GM21528 (cell line): ENCODE measurements at regions not wholly inside any gene's neighbourhood (a gene's known extent, or its start where the extent isn't known, plus 50 kb on each side); places are given as distances from the start of the nearest gene placed in this dataset.

Experiments used
- ATAC-seq: cut with Tn5 transposase; IDR thresholded peaks from one replicate; pipeline ENCODE4 v1.9.1; 2021; ENCODE audit warnings: mild to moderate bottlenecking, moderate library complexity; ENCODE audit not compliant: unreplicated experiment, low FRiP score

DNA sequence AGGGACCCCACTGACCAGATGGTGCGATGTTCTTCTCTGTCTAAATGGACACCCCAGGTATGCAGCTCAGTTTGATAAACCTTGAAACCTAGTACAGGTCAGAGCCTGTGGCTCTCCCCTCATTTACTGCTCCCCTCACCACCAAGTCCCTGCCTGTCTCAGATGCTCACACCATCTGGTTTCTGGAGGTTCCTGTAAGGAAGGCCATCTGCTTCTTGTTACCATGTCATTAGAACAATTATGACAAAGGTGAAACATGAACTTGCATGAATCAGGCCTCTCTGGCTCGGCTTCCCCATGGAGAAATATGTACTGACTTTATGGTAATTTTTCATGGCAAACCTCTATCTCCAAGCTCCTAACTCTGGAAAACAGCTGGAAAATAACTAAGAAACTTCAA is 965.7 kb downstream of the UQCRFS1 start:
- ATAC-seq, result no peak

DNA sequence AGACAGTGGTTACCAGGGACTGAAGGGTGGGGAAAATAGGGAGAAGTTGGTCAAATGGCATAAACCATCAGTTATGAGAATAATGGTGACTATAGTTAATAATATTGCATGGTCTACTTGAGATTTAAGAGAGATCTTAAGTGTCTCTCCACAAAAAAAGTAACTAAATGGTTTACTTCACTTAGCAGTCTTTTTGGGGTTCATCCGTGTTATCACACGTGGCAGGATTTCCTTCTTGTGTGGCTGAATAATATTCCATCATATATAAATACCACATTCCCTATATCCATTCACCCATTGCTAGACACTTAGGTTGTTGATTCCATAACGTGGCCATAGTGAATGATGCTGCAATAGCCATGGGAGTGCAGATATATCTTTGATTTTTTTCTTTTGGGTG is 967.0 kb downstream of the UQCRFS1 start:
- no peak for ATAC-seq

DNA sequence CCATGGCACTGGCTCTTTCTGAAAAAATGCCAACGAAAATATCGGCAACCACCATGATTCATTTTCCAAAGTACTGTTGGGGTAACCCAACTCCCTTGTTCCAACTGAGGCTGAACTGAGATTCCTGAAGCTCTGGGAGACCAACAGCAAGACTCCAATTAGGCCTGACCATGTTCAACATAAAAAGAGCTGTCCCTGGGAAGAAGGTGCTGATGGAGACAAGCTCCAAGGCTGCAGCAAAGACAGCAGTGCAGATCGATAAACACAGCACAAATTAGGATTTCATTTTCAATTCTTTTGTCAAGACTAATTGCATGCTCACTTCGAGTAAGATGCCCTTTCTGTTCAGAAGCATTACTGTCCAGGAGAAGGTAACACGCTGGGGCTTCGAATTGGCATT is 968.0 kb downstream of the UQCRFS1 start:
- ATAC-seq, result no peak

DNA sequence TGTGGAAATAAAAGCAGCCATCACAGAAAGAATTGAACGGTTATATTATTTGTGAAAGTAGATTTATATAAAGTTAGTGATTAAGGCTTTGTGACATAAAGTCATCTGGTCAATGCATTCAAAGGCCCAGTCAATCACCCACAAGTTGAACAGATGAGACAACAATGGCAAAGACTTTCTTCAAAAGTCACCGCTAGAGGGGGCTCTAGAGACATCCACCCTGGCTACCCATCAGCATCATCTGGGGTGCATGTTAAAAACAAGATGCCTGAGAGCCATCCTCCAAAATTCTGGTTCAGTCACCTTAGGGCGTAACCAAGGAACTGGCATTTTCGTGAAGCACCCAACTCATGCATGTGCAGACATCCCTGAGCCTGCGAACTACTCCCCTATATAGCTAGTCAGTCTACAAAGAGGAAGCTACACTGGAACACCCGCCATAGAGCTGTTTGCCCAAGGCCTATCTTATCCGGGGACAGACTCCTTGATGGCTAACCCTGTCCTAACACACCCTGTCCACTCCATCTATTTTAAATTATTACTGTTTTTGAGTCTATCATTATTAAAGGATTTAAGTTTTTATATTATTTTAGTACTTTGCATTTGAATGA is 970.5 kb downstream of the UQCRFS1 start:
- no peak for ATAC-seq

DNA sequence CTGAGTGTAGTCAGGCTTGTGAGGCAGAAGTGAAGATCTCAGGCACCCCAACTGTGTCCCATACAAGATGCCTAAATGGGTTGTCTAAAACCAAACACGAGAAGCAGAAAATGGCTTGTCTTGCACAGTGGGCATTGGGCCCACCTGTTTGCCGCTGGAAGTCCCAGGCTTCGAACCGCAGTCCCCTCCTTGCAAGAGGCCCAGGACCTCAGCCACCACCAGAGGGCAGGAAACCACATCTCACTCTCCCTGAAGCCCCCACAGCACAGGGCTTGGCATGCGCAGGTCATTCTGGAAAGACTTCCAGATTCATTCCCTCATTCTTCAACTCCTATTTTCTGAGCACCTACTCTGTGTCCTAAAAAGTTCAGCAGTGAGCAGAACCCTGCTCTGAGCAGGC is 973.7 kb downstream of the UQCRFS1 start:
- ATAC-seq, result no peak

DNA sequence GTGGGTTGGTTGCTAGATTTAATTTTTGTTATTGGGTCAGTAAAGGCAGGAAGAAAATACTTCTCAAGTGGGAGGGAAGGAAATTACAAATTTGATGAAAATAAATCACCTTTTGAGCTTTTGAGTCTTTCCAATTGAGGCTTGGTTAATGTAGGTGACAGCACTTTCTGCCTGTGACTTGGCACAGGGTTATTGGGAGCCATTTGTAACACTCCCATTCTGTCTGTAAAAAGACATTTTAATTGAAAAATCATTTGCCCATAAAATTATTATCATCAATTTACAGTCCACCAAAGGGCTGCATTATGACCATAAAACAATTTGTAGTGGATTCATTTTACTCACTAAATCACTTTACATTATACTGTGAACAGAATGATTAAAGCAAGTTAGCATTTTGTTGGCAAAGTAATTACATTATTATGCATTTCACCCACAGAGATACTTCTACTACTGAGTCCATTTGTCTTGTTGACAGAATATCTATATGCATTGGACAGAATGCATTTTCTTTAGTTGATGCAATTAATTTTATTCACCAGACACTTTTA is 974.6 kb downstream of the UQCRFS1 start:
- ATAC-seq, result no peak

DNA sequence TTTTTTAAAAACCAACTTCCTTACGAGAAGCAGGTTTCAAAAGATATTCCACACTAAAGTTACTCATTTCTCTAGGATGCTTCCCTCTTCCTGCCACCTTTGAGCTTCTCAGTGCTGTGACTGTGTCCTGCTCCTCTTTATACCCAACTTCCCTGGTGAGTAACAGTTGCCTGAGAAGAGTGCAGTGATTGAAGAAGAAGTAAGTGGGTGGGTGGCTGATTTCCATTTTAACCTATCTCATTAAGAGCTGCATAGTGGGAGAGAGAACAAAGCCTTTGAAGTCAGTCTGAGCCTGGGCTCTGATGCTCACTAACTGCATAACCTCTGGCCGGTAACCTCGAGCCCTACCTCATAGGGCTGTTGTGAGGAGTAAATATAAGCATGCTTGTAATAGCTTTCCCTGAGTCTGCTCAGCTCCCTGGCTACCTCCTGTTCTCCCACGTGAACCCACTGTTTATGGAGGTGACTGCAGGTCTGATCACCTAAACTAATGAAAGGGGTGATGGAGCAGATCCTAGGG is 977.3 kb downstream of the UQCRFS1 start:
- ATAC-seq, result no peak

DNA sequence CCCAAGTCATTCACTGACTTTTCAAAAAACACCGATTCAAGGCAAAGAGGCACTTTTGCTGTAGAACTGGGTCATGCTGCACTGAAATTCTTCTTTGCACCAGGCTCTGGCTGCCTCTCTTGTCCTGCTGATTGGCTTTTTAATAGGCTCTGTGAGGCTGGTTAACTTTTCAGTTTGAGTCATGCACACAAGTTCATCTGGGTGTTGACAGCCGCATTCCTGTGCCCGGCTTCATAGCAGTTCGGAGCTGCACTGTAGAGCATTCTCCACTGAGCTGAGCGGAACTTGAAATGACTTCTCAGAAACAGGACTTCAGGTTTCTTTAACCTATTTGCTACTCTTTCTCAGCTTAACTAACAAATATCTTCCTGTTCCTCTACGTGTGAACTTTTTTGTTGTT is 978.3 kb downstream of the UQCRFS1 start:
- ATAC-seq, result no peak

DNA sequence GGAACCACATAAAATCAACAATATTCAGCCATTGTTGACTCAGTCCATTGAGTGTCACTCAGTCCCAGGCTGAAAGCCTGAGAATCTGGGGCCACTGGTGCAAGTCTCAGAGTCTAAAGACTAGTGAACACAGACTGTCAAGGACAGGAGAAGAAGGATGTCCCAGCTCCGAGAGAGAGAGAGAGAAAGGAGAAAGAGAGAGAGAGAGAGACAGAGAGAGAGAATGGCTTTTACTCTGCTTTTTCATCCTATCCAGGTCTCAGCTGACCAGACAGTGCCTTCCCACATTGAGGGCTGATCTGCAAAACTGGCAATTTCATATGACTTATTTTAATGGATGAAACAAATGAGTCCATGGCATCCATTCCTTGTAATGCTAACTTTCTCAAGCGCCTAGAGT is 984.1 kb downstream of the UQCRFS1 start:
- no peak for ATAC-seq

DNA sequence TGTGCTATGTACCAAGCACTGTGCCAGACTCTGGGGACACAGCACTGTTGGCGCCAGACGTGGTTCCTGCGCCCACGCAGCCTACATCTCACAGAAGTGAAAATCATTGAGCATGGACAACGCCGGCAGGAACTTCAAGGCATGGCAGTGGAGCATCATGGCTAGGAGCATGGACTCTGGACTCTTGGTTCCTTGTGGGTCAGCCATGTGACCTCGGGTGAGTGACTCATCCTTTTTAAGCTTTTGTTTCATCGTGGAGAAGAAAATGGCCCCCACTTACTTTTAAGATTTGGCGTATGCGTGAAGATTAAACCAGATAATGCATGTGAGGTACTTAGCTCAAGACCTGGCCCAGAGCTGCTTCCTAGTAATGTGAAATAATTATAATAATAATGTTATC is 988.5 kb downstream of the UQCRFS1 start:
- ATAC-seq, result no peak

DNA sequence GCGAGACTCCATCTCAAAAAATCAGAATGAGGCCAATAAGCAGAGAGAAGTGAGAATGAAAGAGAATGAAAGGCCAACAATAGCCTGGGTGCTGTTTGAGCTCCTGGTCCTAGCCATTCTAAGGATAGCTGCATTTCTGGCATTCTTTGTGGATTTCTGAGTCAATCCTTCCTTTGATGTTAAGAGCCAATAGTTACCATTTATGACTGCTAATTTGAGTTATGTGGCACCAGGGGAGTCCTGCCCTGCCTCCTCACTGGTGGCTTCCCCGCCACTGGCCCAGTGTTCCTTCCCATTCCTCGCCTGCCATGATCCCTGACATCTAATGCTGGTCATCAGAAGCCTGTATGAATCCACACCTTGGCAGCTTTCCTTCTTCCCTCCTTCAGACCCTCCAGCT is 991.2 kb downstream of the UQCRFS1 start:
- no peak for ATAC-seq

DNA sequence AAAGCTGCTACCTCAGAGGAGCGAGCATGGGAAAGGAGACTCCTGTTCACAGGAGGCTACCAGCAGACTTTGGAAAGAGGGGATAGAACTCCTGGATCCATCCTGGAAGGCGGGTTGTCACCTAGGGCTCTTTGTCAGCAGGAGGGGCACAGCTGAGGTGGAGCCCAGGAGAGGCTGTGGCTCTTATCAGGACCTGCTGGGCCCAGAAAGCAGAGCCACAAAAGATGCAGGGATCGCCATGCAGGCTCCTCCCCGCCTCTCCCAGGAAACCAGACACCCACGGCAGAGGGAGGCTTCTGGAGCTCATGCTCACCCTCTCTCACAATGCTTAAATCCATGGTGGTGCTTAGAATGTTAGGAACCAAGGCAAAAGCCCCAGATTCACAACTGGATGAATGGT is 994.2 kb downstream of the UQCRFS1 start:
- no peak for ATAC-seq

DNA sequence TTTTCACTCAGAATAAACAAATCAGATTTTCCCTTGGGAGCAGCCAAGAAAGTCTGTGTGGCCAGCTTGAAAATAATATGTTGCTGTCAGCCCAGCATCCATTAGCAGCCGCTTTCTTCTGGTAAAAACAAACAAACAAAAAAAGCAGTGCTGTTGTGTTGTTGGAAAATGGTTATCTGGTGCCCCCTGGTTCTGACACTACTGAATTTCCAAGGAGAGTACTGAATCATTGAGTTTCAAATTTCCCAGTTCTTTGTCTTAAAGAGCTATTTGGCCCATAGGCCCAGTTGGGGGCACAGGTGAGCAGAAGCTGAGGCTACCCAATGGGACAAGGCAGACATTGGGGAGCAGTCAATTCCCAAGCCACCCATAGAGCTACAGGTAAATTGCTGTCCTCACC is 995.9 kb downstream of the UQCRFS1 start:
- ATAC-seq, result no peak

DNA sequence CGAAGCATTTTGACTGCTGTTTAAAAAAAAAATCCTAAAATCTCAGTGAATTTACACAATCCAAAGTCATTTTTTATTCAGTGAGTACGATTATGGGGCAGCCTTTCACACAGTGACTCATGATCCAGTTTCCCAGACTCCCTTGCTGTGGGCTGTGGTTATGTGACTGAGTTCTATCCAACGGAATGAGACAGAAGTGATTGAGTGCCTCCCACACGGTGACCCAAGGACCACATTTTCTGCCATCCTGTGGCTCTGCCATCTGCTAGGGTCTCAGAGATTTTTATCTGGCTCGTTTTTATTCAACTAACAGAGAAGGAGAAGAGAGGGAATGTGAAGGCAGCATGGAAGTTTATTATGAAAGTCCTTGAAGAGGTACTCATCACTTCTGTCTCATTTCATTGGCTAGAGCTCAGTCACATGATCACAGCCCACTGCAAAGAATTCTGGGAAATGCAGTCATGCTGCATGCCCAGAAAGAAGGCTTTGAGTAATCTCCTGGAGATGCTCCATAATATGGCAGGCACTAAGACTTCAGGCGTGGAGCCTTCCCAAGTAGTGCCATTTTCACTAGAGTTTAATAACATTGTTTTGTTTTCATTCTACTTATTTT is 999.4 kb downstream of the UQCRFS1 start:
- no peak for ATAC-seq

DNA sequence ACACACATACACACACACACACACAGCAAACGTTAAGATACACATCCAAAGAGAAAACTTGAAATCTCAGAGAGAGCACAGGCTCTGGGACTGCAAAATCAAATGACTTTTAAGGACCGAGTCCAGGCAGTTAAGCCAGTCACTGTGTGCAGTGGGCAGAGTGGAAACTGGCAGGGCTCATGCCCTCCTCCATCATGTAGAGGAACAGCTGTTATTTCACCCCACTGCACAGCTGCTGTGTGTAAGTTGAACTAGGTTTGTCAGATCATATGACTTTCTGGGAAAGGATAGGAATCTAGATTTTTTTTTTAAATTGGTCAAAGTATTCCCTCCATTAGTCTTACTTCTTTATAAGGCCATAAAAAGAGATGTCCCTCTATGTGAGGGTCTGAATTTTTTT is 1002.1 kb downstream of the UQCRFS1 start:
- no peak for ATAC-seq

DNA sequence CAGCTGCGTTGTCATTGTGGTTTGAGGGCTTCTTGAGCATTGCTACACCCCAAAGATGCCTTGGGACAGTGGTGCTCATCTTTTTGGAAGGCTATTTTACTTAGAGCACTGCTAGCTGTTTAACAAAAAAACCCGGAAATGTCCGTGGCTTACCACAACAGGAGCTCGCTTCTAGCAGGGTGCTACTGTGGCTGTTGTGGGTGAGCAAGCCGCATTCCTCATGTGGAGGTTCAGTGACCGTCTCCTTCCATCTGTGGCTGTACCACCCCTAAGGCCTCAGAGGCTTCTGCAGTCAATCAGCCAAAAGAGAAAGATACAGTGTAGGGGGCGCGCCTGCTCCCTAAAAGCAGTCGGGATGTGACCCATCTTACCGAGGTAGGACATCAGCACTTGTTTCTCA is 1004.2 kb downstream of the UQCRFS1 start:
- ATAC-seq, result no peak

DNA sequence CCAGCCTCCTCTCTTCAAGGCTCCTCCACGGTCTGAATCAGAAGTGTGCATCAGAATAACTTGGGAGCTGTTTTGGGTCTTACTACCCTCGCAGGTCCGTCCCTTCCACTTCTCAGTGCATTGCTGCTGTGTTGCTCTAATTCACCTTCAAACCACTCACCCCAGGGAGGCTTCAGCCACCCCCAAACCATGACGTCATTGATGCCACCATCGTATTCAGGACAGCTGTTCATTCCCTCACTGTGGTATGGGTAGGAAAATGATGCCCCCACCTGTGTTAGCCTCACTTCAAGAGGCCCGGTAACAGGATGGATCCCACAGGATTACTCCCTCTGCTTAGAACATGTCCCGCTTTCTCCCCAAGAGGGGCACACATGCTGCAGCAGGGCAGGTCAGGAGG is 1005.7 kb downstream of the UQCRFS1 start:
- no peak for ATAC-seq

DNA sequence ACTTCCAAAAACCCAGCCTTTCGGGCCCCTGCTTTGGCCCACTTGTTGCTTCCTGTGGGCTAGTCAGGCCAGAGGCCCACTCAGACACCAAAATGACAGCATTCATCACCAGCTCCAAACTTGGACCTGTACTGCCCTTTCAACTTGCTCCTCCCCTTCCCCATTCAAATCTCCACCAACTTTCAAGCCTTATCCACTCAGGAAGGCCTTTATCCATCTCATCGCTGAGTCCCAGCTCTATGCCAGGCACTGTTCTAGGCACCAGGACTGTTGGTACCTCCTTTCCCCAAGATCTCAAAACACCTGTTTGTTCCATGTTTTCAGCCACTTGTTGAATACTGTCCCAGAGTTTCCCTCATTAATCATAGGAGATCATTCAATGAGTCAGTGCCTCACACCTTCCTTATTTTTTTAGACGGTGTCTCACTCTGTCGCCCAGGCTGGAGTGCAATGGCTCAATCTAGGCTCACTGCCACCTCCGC is 1011.4 kb downstream of the UQCRFS1 start:
- ATAC-seq, result no peak

DNA sequence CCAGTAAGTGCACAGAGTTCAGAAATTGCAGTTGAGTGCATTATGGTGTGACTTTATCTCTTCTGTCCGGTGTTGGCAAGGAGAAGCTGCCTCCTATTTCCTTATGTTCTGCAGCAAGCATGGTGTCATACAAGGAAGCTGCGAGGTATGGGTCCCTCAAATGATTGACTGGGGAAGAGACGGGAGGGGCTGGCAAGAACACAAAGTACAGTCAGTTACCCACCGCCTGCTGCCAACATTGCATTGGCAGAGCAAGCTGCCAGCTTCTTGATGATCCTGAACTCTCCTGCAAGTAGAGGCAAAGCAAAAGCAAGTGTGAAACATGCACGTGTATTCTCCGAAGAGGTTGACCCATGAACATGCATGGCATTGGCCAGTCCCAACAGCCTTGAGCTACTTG is 1013.6 kb downstream of the UQCRFS1 start:
- no peak for ATAC-seq

DNA sequence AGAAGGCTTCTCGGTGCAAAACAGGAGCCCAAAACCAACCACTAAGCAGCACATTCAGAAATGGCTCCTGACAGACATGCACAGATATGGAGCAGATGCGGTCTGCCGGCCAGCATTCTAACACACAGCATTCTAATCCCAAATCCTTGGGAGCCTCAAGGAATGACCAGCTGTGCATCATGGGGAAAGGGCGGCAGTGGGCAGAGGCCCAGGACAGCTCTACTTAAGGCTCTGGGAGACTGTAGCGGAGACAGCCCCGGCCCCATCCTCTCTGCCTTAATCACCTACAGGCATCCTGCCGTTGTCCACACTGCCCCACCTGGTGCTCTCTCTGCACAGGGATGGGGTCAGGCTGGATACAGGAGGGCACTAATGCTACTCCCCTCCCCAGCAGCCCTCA is 1016.0 kb downstream of the UQCRFS1 start:
- no peak for ATAC-seq

DNA sequence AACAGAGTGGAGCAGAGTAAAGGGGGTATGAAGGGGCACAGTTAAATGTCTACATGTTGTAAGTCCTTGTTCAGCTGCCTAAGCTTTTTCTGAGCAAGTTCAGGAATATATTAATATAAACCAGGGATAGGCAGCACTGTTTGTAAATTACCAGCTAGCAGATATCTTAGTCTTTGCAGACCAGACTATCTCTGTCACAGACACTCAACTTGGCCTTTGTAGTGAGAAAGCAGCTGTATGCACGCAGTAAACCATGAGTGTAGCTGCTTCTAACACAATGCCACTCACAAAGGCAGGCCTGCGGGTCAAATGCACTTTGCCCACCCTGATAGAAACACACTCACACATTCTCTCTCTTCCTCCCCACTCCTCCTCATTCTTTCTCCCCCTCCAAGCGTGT is 1016.9 kb downstream of the UQCRFS1 start:
- ATAC-seq, result no peak

DNA sequence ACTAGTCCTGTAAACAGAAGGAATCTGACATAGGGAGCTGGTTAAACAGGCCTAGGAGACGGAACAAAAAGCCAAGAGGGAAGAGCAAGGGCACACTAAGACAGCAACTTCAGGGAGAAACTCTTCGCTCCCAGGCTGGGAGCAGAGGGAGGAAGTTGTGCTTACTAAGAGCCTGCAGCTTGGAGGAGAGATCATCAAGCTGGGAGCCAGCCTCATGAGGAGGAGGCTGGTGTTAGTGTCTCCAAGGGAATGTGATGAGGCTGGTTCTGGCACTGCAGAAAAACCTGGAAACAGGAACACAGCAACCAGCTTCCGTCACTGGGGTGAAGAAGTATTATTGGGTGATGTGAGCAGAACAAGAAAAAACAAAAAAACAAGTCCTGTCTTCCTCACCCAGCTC is 1027.3 kb downstream of the UQCRFS1 start:
- no peak for ATAC-seq
